SJCRH30 (cell line): ENCODE measurements at regions not wholly inside any gene's neighbourhood (a gene's known extent, or its start where the extent isn't known, plus 50 kb on each side); places are given as distances from the start of the nearest gene placed in this dataset.

ENCODE experiments used
- DNase-seq, 2 experiments: peaks; one replicate each; pipeline ENCODE4 v3.0.0-alpha.2; 2015 to 2020
- H3K27ac ChIP-seq: fragments of 250-450 bp; sonication (Bioruptor Pico); 2 replicates; pipeline ENCODE4 v1.5.1; 2020; ENCODE audit warnings: mild to moderate bottlenecking, moderate library complexity
- H3K27me3 ChIP-seq: fragments of 250-450 bp; sonication (Bioruptor Pico); 2 replicates; pipeline ENCODE4 v1.5.1; 2020; ENCODE audit warnings: mild to moderate bottlenecking, moderate library complexity
- H3K36me3 ChIP-seq: fragments of 250-450 bp; sonication (Bioruptor Pico); 2 replicates; pipeline ENCODE4 v1.5.1; 2020; ENCODE audit warnings: mild to moderate bottlenecking, moderate library complexity
- H3K4me1 ChIP-seq: fragments of 250-450 bp; sonication (Bioruptor Pico); 2 replicates; pipeline ENCODE4 v1.5.1; 2020; ENCODE audit warnings: mild to moderate bottlenecking, moderate library complexity
- H3K4me3 ChIP-seq: fragments of 250-450 bp; sonication (Bioruptor Pico); 2 replicates; pipeline ENCODE4 v1.5.1; 2020; ENCODE audit warnings: mild to moderate bottlenecking, moderate library complexity
- H3K9me3 ChIP-seq: fragments of 250-450 bp; sonication (Bioruptor Pico); replicated peaks from 2 replicates; pipeline ENCODE4 v1.5.1; 2020; ENCODE audit warnings: mild to moderate bottlenecking, moderate library complexity

GRCh38 chr9:75718677-75719076 lies 171.8 kb upstream of the PCSK5 start:
- Histone ChIP-seq H3K4me3 (no peak overlapping the region), H3K4me1 (no peaks in the 10 kb centered on the region), H3K9me3 (no peaks in the 10 kb centered on the region), H3K27ac (no peak overlapping the region), H3K36me3 (no peaks in the 10 kb centered on the region), H3K27me3 (no peaks in the 10 kb centered on the region)
- no peak for DNase-seq

GRCh38 chr9:75728391-75728790 lies 162.1 kb upstream of the PCSK5 start:
- Histone ChIP-seq H3K9me3 (no peaks in the 10 kb centered on the region), H3K27ac (no peak overlapping the region), H3K4me1 (no peaks in the 10 kb centered on the region), H3K27me3 (no peaks in the 10 kb centered on the region), H3K4me3 (no peak overlapping the region), H3K36me3 (no peaks in the 10 kb centered on the region)
- no peak for DNase-seq

- no peak overlapping the region for H3K27ac ChIP-seq
- H3K27me3 ChIP-seq = no peaks in the 10 kb centered on the region
- H3K4me3 ChIP-seq = no peak overlapping the region
- no peak for DNase-seq
- H3K4me1 ChIP-seq = no peaks in the 10 kb centered on the region
- no peaks in the 10 kb centered on the region for H3K36me3 ChIP-seq
- H3K9me3 ChIP-seq = no peaks in the 10 kb centered on the region
Measured at GRCh38 chr9:75734802-75735201, 155.7 kb upstream of the PCSK5 start.

- Histone ChIP-seq H3K9me3 (no peaks in the 10 kb centered on the region; the same call in 1 of the 2 replicates), H3K4me3 (no peak overlapping the region), H3K27ac (no peak overlapping the region), H3K36me3 (no peaks in the 10 kb centered on the region), H3K27me3 (no peaks in the 10 kb centered on the region), H3K4me1 (no peaks in the 10 kb centered on the region)
- peak in 1 of 2 experiments; percentile 9 for DNase-seq
Measured at GRCh38 chr9:75739884-75740611, 150.4 kb upstream of the PCSK5 start.

- Histone ChIP-seq H3K27me3 (no peaks in the 10 kb centered on the region), H3K27ac (no peak overlapping the region)
- no peak for DNase-seq
Measured at GRCh38 chr9:75743855-75744254, 146.6 kb upstream of the PCSK5 start.

GRCh38 chr9:75754080-75754479 lies 136.4 kb upstream of the PCSK5 start:
- no peaks in the 10 kb centered on the region; the same call in 1 of the 2 replicates for H3K9me3 ChIP-seq
- H3K27ac ChIP-seq = no peak overlapping the region
- DNase-seq = no peak
- H3K4me1 ChIP-seq = no peaks in the 10 kb centered on the region
- no peaks in the 10 kb centered on the region for H3K36me3 ChIP-seq
- H3K4me3 ChIP-seq = no peak overlapping the region
- no peaks in the 10 kb centered on the region for H3K27me3 ChIP-seq

More at GRCh38 chr9:75743855-75744254, 146.6 kb upstream of the PCSK5 start:
- H3K4me1 ChIP-seq = no peaks in the 10 kb centered on the region
- H3K36me3 ChIP-seq = no peaks in the 10 kb centered on the region
- no peaks in the 10 kb centered on the region; the same call in 1 of the 2 replicates for H3K9me3 ChIP-seq
- H3K4me3 ChIP-seq = no peak overlapping the region

GRCh38 chr9:75775166-75775565 lies 115.3 kb upstream of the PCSK5 start:
- H3K4me3 ChIP-seq = no peak overlapping the region
- H3K27me3 ChIP-seq = 0 out of 2 replicates have a peak, but pooled peaks cover 5% of the 10 kb centered on the region
- DNase-seq = peak; percentile 36
- H3K9me3 ChIP-seq = no peaks in the 10 kb centered on the region
- H3K36me3 ChIP-seq = no peaks in the 10 kb centered on the region
- H3K27ac ChIP-seq = no peak overlapping the region
- H3K4me1 ChIP-seq = no peaks in the 10 kb centered on the region

GRCh38 chr9:75775966-75776691 lies 114.3 kb upstream of the PCSK5 start:
- Histone ChIP-seq H3K9me3 (no peaks in the 10 kb centered on the region), H3K27ac (no peak overlapping the region), H3K4me3 (no peak overlapping the region), H3K4me1 (no peaks in the 10 kb centered on the region), H3K27me3 (0 out of 2 replicates have a peak, but pooled peaks cover 5% of the 10 kb centered on the region), H3K36me3 (no peaks in the 10 kb centered on the region)
- no peak for DNase-seq

- Histone ChIP-seq H3K27ac (no peak overlapping the region), H3K4me1 (no peaks in the 10 kb centered on the region), H3K4me3 (no peak overlapping the region), H3K27me3 (no peaks in the 10 kb centered on the region), H3K9me3 (no peaks in the 10 kb centered on the region), H3K36me3 (no peaks in the 10 kb centered on the region)
- no peak for DNase-seq
Measured at GRCh38 chr9:75780185-75780584, 110.3 kb upstream of the PCSK5 start.

GRCh38 chr9:75788006-75788634 lies 102.4 kb upstream of the PCSK5 start:
- Histone ChIP-seq H3K27me3 (no peaks in the 10 kb centered on the region), H3K4me1 (peaks cover 3% of the 10 kb centered on the region), H3K27ac (no peak overlapping the region), H3K36me3 (no peaks in the 10 kb centered on the region), H3K9me3 (no peaks in the 10 kb centered on the region), H3K4me3 (no peak overlapping the region)
- peak; percentile 46 for DNase-seq

GRCh38 chr9:75797085-75797580 lies 93.3 kb upstream of the PCSK5 start:
- no peak overlapping the region for H3K27ac ChIP-seq
- no peaks in the 10 kb centered on the region for H3K4me1 ChIP-seq
- H3K36me3 ChIP-seq = no peaks in the 10 kb centered on the region
- no peak for DNase-seq
- H3K4me3 ChIP-seq = no peak overlapping the region
- H3K27me3 ChIP-seq = no peaks in the 10 kb centered on the region
- H3K9me3 ChIP-seq = no peaks in the 10 kb centered on the region

- no peak overlapping the region for H3K4me3 ChIP-seq
- no peak overlapping the region for H3K27ac ChIP-seq
- no peaks in the 10 kb centered on the region for H3K27me3 ChIP-seq
- H3K4me1 ChIP-seq = peaks cover 12% of the 10 kb centered on the region
- H3K9me3 ChIP-seq = no peaks in the 10 kb centered on the region
- H3K36me3 ChIP-seq = no peaks in the 10 kb centered on the region
- DNase-seq = no peak
Measured at GRCh38 chr9:75798505-75798904, 92.0 kb upstream of the PCSK5 start.

- H3K4me1 ChIP-seq = peaks cover 23% of the 10 kb centered on the region
- no peak overlapping the region for H3K4me3 ChIP-seq
Measured at GRCh38 chr9:75803130-75803529, 87.3 kb upstream of the PCSK5 start.

GRCh38 chr9:75810063-75810462 lies 80.4 kb upstream of the PCSK5 start:
- DNase-seq = no peak
- Histone ChIP-seq H3K9me3 (no peaks in the 10 kb centered on the region), H3K27me3 (no peaks in the 10 kb centered on the region), H3K4me3 (no peak overlapping the region), H3K36me3 (no peaks in the 10 kb centered on the region), H3K27ac (no peak overlapping the region), H3K4me1 (no peaks in the 10 kb centered on the region)

More at GRCh38 chr9:75803130-75803529, 87.3 kb upstream of the PCSK5 start:
- no peaks in the 10 kb centered on the region for H3K36me3 ChIP-seq
- peak; percentile 28 to 50 for DNase-seq
- no peaks in the 10 kb centered on the region for H3K9me3 ChIP-seq
- H3K27ac ChIP-seq = peak overlapping the region; percentile 10; the same call in 1 of the 2 replicates
- no peaks in the 10 kb centered on the region for H3K27me3 ChIP-seq

- no peaks in the 10 kb centered on the region for H3K27me3 ChIP-seq
- H3K4me3 ChIP-seq = no peak overlapping the region
- no peaks in the 10 kb centered on the region for H3K36me3 ChIP-seq
- H3K27ac ChIP-seq = no peak overlapping the region
- no peak for DNase-seq
- no peaks in the 10 kb centered on the region for H3K4me1 ChIP-seq
- no peaks in the 10 kb centered on the region for H3K9me3 ChIP-seq
Measured at GRCh38 chr9:75811692-75812091, 78.8 kb upstream of the PCSK5 start.
